ENCODE measurements at regions not wholly inside any gene's neighbourhood (a gene's known extent, or its start where the extent isn't known, plus 50 kb on each side); places are given as distances from the start of the nearest gene placed in this dataset.

- no peak for DNase-seq (ENCODE audit: low read depth in 6 of 9, low spot score in 9 of 9)
Measured at GRCh38 chr20:58131551-58132142, 96.8 kb downstream of the ANKRD60 start.

DNA sequence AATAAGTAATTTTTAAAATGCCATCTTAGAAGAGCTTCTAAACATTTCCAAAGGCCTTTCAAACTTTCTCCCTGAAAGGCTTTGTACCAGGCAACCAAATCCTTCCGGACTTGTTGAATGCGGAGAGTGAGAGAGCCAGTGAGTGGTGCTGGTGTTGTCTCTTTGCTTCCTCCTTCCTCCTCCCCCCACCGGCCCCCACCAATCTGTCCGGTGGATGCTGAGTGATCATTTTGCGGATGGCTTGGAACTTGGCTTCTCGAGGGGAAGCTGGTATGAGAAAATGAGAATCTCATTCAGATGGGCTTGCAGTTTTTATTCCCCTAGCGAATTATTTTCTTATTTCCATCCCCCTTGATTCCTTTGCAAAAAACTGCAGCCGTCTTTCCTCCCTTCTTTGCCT lies 97.3 kb downstream of the ANKRD60 start:
- H3K36me3 ChIP-seq (ENCODE audit: control insufficient read depth in 2 of 2, insufficient read depth in 2 of 2, low read length in 1 of 2), result no peaks in the 10 kb centered on the region
- H3K27ac ChIP-seq (ENCODE audit: low read depth in 1 of 2, low read length in 1 of 2), result no peak overlapping the region
- 20% methylated on average over 8 of the region's 8 CpGs for WGBS
- H3K27me3 ChIP-seq (ENCODE audit: control insufficient read depth in 2 of 2, insufficient read depth in 1 of 2, low read length in 1 of 2), result peaks cover 11 to 31% of the 10 kb centered on the region in 2 donors
- no peak overlapping the region for H3K4me3 ChIP-seq (ENCODE audit: low read length in 2 of 2)
- no peak for DNase-seq (ENCODE audit: low read depth in 6 of 9, low spot score in 9 of 9)
- no peaks in the 10 kb centered on the region for H3K4me1 ChIP-seq (ENCODE audit: control insufficient read depth in 2 of 2, insufficient read depth in 2 of 2, low read length in 2 of 2)
- H3K9me3 ChIP-seq (ENCODE audit: control insufficient read depth in 2 of 2, insufficient read depth in 1 of 2, low read length in 1 of 2), result no peaks in the 10 kb centered on the region

More at GRCh38 chr20:58131551-58132142, 96.8 kb downstream of the ANKRD60 start:
- Histone ChIP-seq H3K27ac (ENCODE audit: low read depth in 1 of 2, low read length in 1 of 2) (no peak overlapping the region), H3K4me1 (ENCODE audit: control insufficient read depth in 2 of 2, insufficient read depth in 2 of 2, low read length in 2 of 2) (no peaks in the 10 kb centered on the region), H3K9me3 (ENCODE audit: control insufficient read depth in 2 of 2, insufficient read depth in 1 of 2, low read length in 1 of 2) (no peaks in the 10 kb centered on the region), H3K27me3 (ENCODE audit: control insufficient read depth in 2 of 2, insufficient read depth in 1 of 2, low read length in 1 of 2) (peaks cover 11 to 31% of the 10 kb centered on the region in 2 donors), H3K4me3 (ENCODE audit: low read length in 2 of 2) (no peak overlapping the region), H3K36me3 (ENCODE audit: control insufficient read depth in 2 of 2, insufficient read depth in 2 of 2, low read length in 1 of 2) (no peaks in the 10 kb centered on the region)
- WGBS, result 26% methylated on average over 8 of the region's 8 CpGs

- H3K4me1 ChIP-seq (ENCODE audit: control insufficient read depth in 2 of 2, insufficient read depth in 2 of 2, low read length in 2 of 2), result no peaks in the 10 kb centered on the region
- WGBS, result 77% methylated on average over 14 of the region's 14 CpGs
- H3K4me3 ChIP-seq (ENCODE audit: low read length in 2 of 2), result no peak overlapping the region
- DNase-seq (ENCODE audit: low read depth in 6 of 9, low spot score in 9 of 9), result no peak
- peaks cover 11 to 28% of the 10 kb centered on the region in 2 donors for H3K27me3 ChIP-seq (ENCODE audit: control insufficient read depth in 2 of 2, insufficient read depth in 1 of 2, low read length in 1 of 2)
- no peaks in the 10 kb centered on the region for H3K9me3 ChIP-seq (ENCODE audit: control insufficient read depth in 2 of 2, insufficient read depth in 1 of 2, low read length in 1 of 2)
- H3K36me3 ChIP-seq (ENCODE audit: control insufficient read depth in 2 of 2, insufficient read depth in 2 of 2, low read length in 1 of 2), result no peaks in the 10 kb centered on the region
- H3K27ac ChIP-seq (ENCODE audit: low read depth in 1 of 2, low read length in 1 of 2), result no peak overlapping the region
Measured at GRCh38 chr20:58130581-58130980, 97.9 kb downstream of the ANKRD60 start.

- DNase-seq (ENCODE audit: low read depth in 6 of 9, low spot score in 9 of 9), result no peak
- Histone ChIP-seq H3K9me3 (ENCODE audit: control insufficient read depth in 2 of 2, insufficient read depth in 1 of 2, low read length in 1 of 2) (no peaks in the 10 kb centered on the region), H3K27me3 (ENCODE audit: control insufficient read depth in 2 of 2, insufficient read depth in 1 of 2, low read length in 1 of 2) (peaks cover 11 to 24% of the 10 kb centered on the region in 2 donors), H3K4me3 (ENCODE audit: low read length in 2 of 2) (no peak overlapping the region), H3K4me1 (ENCODE audit: control insufficient read depth in 2 of 2, insufficient read depth in 2 of 2, low read length in 2 of 2) (no peaks in the 10 kb centered on the region), H3K27ac (ENCODE audit: low read depth in 1 of 2, low read length in 1 of 2) (no peak overlapping the region), H3K36me3 (ENCODE audit: control insufficient read depth in 2 of 2, insufficient read depth in 2 of 2, low read length in 1 of 2) (no peaks in the 10 kb centered on the region)
- WGBS, result 94% methylated on average over 8 of the region's 8 CpGs
Measured at GRCh38 chr20:58130156-58130555, 98.3 kb downstream of the ANKRD60 start.

DNA sequence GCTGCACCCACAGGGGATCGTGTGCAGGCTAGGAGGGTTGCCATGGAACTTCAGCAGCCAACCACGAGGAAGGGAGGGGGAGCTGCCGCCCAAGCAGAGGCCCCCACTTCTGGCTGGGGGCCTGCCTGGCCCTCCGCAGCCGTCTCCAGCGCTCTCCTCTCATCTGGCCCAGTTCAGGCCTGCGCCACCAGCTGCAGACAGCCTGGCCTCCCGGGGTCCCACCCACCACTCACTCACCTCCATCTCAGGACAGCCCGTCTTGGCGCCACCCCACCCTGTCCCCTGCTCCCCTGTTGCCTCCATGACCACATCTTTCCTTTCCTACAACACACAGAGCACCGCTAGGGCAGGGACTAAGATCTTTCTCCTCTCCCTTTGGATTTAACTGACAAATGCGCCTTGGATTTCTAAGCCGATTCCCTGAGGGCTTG lies 98.7 kb downstream of the ANKRD60 start:
- no peak overlapping the region for H3K27ac ChIP-seq (ENCODE audit: low read depth in 1 of 2, low read length in 1 of 2)
- no peaks in the 10 kb centered on the region for H3K9me3 ChIP-seq (ENCODE audit: control insufficient read depth in 2 of 2, insufficient read depth in 1 of 2, low read length in 1 of 2)

GRCh38 chr20:58128635-58129625 lies 99.5 kb downstream of the ANKRD60 start:
- no peak overlapping the region for H3K27ac ChIP-seq (ENCODE audit: low read depth in 1 of 2, low read length in 1 of 2)
- DNase-seq (ENCODE audit: low read depth in 6 of 9, low spot score in 9 of 9), result no peak
- WGBS, result 93% methylated on average over 14 of the region's 14 CpGs
- H3K4me3 ChIP-seq (ENCODE audit: low read length in 2 of 2), result no peak overlapping the region
- H3K27me3 ChIP-seq (ENCODE audit: control insufficient read depth in 2 of 2, insufficient read depth in 1 of 2, low read length in 1 of 2), result peaks cover 7 to 22% of the 10 kb centered on the region in 2 donors
- H3K9me3 ChIP-seq (ENCODE audit: control insufficient read depth in 2 of 2, insufficient read depth in 1 of 2, low read length in 1 of 2), result no peaks in the 10 kb centered on the region
- H3K36me3 ChIP-seq (ENCODE audit: control insufficient read depth in 2 of 2, insufficient read depth in 2 of 2, low read length in 1 of 2), result no peaks in the 10 kb centered on the region
- H3K4me1 ChIP-seq (ENCODE audit: control insufficient read depth in 2 of 2, insufficient read depth in 2 of 2, low read length in 2 of 2), result no peaks in the 10 kb centered on the region

More for the DNA sequence above, 98.7 kb downstream of the ANKRD60 start:
- Histone ChIP-seq H3K27me3 (ENCODE audit: control insufficient read depth in 2 of 2, insufficient read depth in 1 of 2, low read length in 1 of 2) (peaks cover 9 to 24% of the 10 kb centered on the region in 2 donors), H3K4me1 (ENCODE audit: control insufficient read depth in 2 of 2, insufficient read depth in 2 of 2, low read length in 2 of 2) (no peaks in the 10 kb centered on the region), H3K4me3 (ENCODE audit: low read length in 2 of 2) (no peak overlapping the region), H3K36me3 (ENCODE audit: control insufficient read depth in 2 of 2, insufficient read depth in 2 of 2, low read length in 1 of 2) (no peaks in the 10 kb centered on the region)
- 74% methylated on average over 13 of the region's 13 CpGs for WGBS
- DNase-seq (ENCODE audit: low read depth in 6 of 9, low spot score in 9 of 9), result no peak

- no peak for DNase-seq (ENCODE audit: low read depth in 6 of 9, low spot score in 9 of 9)
- WGBS, result 5% methylated on average over 6 of the region's 6 CpGs
Measured at GRCh38 chr20:58127701-58128111, 100.7 kb downstream of the ANKRD60 start.

GRCh38 chr20:58125726-58126125 lies 102.7 kb downstream of the ANKRD60 start:
- Histone ChIP-seq H3K9me3 (ENCODE audit: control insufficient read depth in 2 of 2, insufficient read depth in 1 of 2, low read length in 1 of 2) (no peaks in the 10 kb centered on the region), H3K4me3 (ENCODE audit: low read length in 2 of 2) (no peak overlapping the region), H3K4me1 (ENCODE audit: control insufficient read depth in 2 of 2, insufficient read depth in 2 of 2, low read length in 2 of 2) (no peaks in the 10 kb centered on the region), H3K27ac (ENCODE audit: low read depth in 1 of 2, low read length in 1 of 2) (no peak overlapping the region), H3K36me3 (ENCODE audit: control insufficient read depth in 2 of 2, insufficient read depth in 2 of 2, low read length in 1 of 2) (no peaks in the 10 kb centered on the region), H3K27me3 (ENCODE audit: control insufficient read depth in 2 of 2, insufficient read depth in 1 of 2, low read length in 1 of 2) (peaks cover 2 to 6% of the 10 kb centered on the region in 2 donors)
- DNase-seq (ENCODE audit: low read depth in 6 of 9, low spot score in 9 of 9), result no peak

More at GRCh38 chr20:58127701-58128111, 100.7 kb downstream of the ANKRD60 start:
- H3K27ac ChIP-seq (ENCODE audit: low read depth in 1 of 2, low read length in 1 of 2), result no peak overlapping the region
- no peaks in the 10 kb centered on the region for H3K9me3 ChIP-seq (ENCODE audit: control insufficient read depth in 2 of 2, insufficient read depth in 1 of 2, low read length in 1 of 2)
- H3K27me3 ChIP-seq (ENCODE audit: control insufficient read depth in 2 of 2, insufficient read depth in 1 of 2, low read length in 1 of 2), result peaks cover 4 to 20% of the 10 kb centered on the region in 2 donors
- no peaks in the 10 kb centered on the region for H3K36me3 ChIP-seq (ENCODE audit: control insufficient read depth in 2 of 2, insufficient read depth in 2 of 2, low read length in 1 of 2)
- H3K4me1 ChIP-seq (ENCODE audit: control insufficient read depth in 2 of 2, insufficient read depth in 2 of 2, low read length in 2 of 2), result no peaks in the 10 kb centered on the region
- no peak overlapping the region for H3K4me3 ChIP-seq (ENCODE audit: low read length in 2 of 2)

- H3K9me3 ChIP-seq (ENCODE audit: control insufficient read depth in 2 of 2, insufficient read depth in 1 of 2, low read length in 1 of 2), result no peaks in the 10 kb centered on the region
- H3K4me1 ChIP-seq (ENCODE audit: control insufficient read depth in 2 of 2, insufficient read depth in 2 of 2, low read length in 2 of 2), result no peaks in the 10 kb centered on the region
- DNase-seq (ENCODE audit: low read depth in 6 of 9, low spot score in 9 of 9), result no peak
- H3K4me3 ChIP-seq (ENCODE audit: low read length in 2 of 2), result no peak overlapping the region
- no peaks in the 10 kb centered on the region for H3K36me3 ChIP-seq (ENCODE audit: control insufficient read depth in 2 of 2, insufficient read depth in 2 of 2, low read length in 1 of 2)
- no peak overlapping the region for H3K27ac ChIP-seq (ENCODE audit: low read depth in 1 of 2, low read length in 1 of 2)
- H3K27me3 ChIP-seq (ENCODE audit: control insufficient read depth in 2 of 2, insufficient read depth in 1 of 2, low read length in 1 of 2), result no peaks in the 10 kb centered on the region
Measured at GRCh38 chr20:58117944-58118343, 110.5 kb downstream of the ANKRD60 start.

Measured in thymus (tissue), 11 donors.